GM19438 (cell line): ENCODE measurements at regions not wholly inside any gene's neighbourhood (a gene's known extent, or its start where the extent isn't known, plus 50 kb on each side); places are given as distances from the start of the nearest gene placed in this dataset.

ENCODE experiments used
- ATAC-seq: cut with Tn5 transposase; IDR thresholded peaks from one replicate; pipeline ENCODE4 v1.9.1; 2021; ENCODE audit warnings: low read depth; ENCODE audit not compliant: unreplicated experiment

DNA sequence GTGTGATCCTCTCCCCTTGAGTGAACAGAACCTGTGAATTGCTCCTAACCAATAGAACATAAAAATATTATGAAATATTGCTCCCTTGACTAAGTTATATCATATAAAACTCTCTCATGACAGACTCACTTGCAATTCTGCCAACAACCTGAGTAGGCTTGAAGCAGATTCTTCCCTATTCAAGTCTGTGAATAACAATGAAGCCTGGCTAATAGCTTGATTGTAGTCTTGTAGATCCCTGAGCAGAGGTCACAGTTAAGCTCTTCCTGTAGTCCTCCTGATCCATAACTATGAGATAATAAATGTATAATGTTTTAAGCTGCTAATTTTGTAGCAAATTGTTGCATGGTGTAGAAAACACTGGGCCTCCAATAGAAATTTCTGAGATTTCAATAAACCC lies 540.1 kb upstream of the TENM4 start:
- no peak for ATAC-seq

- ATAC-seq: no peak
Measured at GRCh38 chr11:79973721-79974617, 533.1 kb upstream of the TENM4 start.

- ATAC-seq: no peak
Measured at GRCh38 chr11:79971255-79971654, 530.4 kb upstream of the TENM4 start.

DNA sequence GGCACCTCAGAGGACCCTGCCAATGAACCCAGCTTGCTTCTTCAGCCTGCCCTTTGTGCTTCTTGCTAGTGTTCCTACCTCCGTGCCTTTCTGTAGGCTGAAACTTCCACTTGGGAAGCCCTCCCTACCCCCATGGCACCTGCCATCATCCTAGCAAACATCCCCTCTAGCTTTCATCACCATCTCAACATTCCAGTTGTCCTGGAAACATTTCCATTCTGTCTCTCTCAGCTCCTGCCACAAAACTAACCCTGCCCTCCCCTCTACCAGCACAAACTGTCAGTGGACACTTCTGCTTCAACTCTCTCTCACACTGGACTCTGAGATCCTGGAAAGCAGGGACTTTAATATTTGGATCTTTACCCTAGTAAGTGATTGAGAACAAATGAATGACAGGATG lies 525.8 kb upstream of the TENM4 start:
- ATAC-seq: no peak

GRCh38 chr11:79963856-79964645 lies 523.2 kb upstream of the TENM4 start:
- ATAC-seq: no peak

DNA sequence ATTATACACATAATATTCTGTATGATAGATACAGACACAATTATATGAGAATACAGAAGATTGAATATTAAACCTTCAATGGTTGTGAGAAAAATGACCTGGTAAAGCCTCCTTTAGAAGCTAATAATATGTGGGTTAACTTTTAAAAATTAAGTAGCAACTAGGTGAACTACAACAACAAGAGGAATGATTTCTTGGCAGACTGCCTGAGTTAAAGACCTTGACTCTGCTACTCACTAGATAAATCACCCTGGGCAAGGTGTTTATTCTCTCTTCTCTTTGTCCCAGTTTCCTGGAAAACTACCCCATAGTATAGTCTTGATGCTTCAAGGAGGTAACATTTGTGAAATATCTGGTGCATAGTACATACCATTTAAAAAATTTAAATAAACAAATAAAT lies 519.6 kb upstream of the TENM4 start:
- no peak for ATAC-seq

DNA sequence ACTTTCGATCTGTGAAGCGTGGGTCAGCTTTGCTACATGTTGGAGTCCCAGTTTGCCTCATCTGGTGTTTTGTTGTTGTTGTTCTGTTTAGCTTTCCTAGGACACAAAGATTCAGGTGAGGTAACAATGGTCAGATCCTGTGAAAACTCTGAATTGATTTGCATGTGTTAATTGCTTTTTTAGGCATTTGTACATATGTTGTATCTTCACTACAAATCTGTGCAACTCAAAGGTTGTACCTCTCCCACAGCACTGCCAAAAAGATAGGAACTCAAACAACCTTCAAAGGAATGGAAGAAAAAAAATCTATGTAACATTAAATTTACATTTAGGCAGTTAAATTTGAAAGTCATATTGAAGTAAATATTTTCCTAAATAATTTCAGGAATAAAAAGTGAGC lies 518.5 kb upstream of the TENM4 start:
- ATAC-seq: no peak

DNA sequence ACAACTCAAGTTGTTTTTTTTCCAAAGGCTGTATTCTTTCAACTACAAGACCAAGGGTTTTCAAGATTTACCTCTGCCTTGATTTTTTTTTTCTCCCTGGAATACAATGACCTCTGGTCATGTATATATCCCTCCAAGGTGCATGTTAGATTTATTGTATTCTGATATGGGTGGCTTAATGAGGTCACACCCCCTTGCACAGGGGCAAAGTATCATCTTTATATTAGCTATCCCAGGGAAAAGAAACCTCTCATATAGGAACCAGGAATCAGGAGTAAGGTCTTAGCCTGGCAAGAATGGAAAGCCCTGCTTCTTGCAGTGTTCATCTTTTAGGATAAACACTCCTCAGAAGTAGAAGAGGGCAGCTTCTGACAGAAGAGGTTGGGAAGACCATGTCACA lies 516.9 kb upstream of the TENM4 start:
- no peak for ATAC-seq

DNA sequence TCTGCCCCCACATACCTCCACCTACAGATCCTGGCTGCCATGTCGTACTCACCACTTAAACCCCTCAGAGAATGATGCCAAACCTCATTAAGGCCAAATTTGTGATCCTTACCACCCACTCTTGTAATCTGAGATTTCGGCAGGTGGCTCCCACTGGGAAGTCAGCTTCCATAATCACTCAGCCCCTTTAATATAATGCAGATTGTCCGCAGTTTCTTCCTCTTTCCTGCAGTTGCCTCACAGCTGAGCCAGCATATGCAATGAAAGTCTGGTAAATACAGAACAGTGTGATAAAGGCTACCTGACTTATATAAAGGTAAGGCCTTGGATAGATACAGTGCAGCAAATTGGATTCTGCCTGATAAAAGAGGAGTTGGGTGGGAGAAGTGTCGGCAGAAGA lies 515.2 kb upstream of the TENM4 start:
- no peak for ATAC-seq

GRCh38 chr11:79953629-79954028 lies 512.8 kb upstream of the TENM4 start:
- ATAC-seq: no peak

- no peak for ATAC-seq
Measured at GRCh38 chr11:79950741-79951140, 509.9 kb upstream of the TENM4 start.

- ATAC-seq: no peak
Measured at GRCh38 chr11:79950172-79950571, 509.3 kb upstream of the TENM4 start.

DNA sequence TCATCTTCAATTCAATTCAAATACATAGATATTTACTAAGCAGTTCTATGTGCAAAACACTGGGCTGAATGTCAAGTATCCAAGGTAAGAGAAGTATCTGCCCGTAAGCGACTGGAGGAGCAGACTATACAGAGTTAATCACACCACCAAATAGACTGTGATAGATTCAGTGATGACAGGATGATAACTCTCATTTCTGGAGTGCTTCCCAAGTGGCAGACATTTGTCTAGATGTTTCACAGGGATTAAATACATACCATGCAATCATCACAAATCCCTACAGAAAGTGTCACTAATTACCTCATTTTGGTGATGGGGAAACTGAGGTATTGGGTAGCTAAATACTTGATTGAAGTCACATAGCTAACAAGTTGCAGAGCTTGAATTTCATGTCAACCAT lies 508.7 kb upstream of the TENM4 start:
- no peak for ATAC-seq

DNA sequence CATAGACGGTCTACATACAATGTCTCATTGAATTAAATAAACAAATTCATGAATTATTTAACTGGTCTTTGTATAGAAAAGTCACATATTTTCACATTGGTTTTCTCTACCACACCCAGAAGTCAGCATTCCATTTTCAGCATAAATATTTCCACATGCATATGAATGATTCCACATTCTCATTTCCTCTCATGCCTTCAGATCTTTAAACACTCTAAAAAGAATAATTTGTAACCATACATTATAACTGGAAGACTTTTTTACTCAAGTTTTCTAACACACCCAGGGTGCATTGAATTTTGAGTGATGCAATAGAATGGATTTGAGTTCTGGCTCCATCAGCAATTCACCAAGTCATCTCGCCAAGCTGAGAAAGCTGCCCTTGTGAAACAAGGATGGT lies 501.8 kb upstream of the TENM4 start:
- no peak for ATAC-seq

GRCh38 chr11:79942090-79942489 lies 501.3 kb upstream of the TENM4 start:
- ATAC-seq: no peak

DNA sequence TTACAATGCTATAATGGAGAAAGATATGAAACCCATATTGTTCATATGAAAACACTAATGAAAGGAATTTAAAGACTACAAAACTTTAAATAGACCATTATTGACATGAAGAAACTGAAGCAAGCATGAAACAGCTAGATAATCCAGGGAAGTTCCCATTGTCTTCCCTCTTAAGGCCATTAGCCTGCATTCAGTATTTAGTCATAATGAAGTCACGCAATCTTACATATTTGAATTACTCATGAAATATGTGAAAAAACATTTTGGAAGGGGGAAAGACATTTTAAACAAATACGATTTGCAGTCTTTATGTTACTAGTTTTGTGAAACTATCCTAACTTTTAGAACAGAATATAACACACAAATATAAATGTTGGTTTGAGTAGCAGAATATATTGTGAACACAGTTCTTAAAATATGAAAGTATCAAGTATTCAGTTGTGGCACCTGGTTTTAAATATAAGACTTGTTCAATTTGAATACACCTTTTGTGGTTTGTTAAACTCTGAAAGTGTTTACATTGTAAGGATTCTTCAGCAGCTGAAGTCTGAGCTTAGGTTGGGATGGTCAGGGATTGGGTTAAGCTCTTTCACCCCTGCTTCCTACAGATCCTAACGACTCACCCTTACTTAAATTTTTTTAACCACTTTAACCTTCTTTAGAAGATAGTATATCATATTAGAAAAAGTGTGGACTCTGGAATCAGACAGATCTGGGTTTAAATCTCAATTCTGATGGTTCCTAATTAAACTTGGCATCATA lies 500.3 kb upstream of the TENM4 start:
- no peak for ATAC-seq

DNA sequence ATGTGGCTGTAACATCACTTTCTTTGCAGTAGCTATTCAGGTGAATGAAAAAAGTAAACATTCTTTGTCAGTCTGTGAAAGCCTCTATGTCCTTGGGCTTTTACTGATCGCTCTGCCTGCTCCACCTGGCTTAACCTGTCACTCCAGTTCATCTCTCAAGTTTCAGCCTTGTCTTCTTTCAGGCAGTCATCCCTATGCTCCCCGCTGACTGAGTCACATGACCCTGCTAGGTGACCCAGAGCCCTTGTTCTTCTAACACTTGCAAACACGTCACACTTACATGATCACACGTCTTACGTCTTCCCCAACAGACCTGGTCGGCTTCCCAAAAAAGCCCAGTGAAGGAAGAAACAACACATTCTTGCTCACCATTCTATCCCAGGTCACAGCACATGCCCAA lies 499.3 kb upstream of the TENM4 start:
- no peak for ATAC-seq

- ATAC-seq: no peak
Measured at GRCh38 chr11:79939111-79939510, 498.3 kb upstream of the TENM4 start.

- ATAC-seq: no peak
Measured at GRCh38 chr11:79937676-79938334, 497.0 kb upstream of the TENM4 start.

DNA sequence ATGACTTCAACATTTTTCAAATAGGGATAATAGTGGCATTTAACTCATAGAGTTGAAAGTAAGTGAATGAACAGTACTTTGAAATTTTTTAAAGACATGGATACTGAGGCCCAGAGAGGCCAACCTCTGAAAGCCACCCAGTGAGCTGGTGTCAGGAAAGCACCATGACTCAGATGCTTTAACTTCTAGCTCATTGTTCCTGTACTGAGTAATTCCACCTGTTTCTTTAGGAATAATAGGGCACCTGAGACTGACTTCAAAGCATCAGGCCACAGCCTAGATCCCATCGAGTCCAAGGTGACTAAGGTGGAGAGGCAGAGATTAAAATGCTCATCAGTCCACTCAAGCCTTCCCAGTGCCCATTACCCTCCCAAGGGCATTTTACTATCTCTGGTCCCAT lies 491.8 kb upstream of the TENM4 start:
- no peak for ATAC-seq

GRCh38 chr11:79931692-79932091 lies 490.9 kb upstream of the TENM4 start:
- no peak for ATAC-seq
